HepG2 (cell line): ENCODE measurements at regions not wholly inside any gene's neighbourhood (a gene's known extent, or its start where the extent isn't known, plus 50 kb on each side); places are given as distances from the start of the nearest gene placed in this dataset.

Experiments used
- EED ChIP-seq: sonication (generic); formaldehyde crosslinking; IDR thresholded peaks from 2 replicates; pipeline ENCODE4 v1.5.0; 2020; ENCODE audit warnings: mild to moderate bottlenecking, missing genetic modification reagents
- SCMH1 ChIP-seq: sonication (generic); formaldehyde crosslinking; IDR thresholded peaks from 2 replicates; pipeline ENCODE4 v1.9.0; 2021; ENCODE audit warnings: missing genetic modification reagents, mild to moderate bottlenecking, borderline replicate concordance
- ZNF572 ChIP-seq: sonication (generic); formaldehyde crosslinking; IDR thresholded peaks from 2 replicates; pipeline ENCODE4 v1.5.1; 2020; ENCODE audit warnings: mild to moderate bottlenecking, missing genetic modification reagents
- ZNF878 ChIP-seq: sonication (generic); formaldehyde crosslinking; IDR thresholded peaks from 2 replicates; pipeline ENCODE4 v1.8.1; 2023; ENCODE audit warnings: mild to moderate bottlenecking, missing genetic modification reagents, moderate library complexity
- TF ChIP-seq, protein P1 (sequence below): sonication (generic); formaldehyde crosslinking; IDR thresholded peaks from one replicate; pipeline ENCODE4 v1.5.1; 2020; ENCODE audit warnings: mild to moderate bottlenecking, missing genetic modification reagents; ENCODE audit errors: not compliant biosample characterization
- TF ChIP-seq, protein P2 (sequence below): IDR thresholded peaks from 2 replicates; pipeline ENCODE4 v1.6.1; 2016; ENCODE audit warnings: mild to moderate bottlenecking, missing biosample characterization, missing genetic modification reagents
- TF ChIP-seq, protein P3 (sequence below): IDR thresholded peaks from 2 replicates; pipeline ENCODE4 v1.6.1; 2018; ENCODE audit warnings: missing genetic modification reagents, mild to moderate bottlenecking, missing compliant biosample characterization

DNA sequence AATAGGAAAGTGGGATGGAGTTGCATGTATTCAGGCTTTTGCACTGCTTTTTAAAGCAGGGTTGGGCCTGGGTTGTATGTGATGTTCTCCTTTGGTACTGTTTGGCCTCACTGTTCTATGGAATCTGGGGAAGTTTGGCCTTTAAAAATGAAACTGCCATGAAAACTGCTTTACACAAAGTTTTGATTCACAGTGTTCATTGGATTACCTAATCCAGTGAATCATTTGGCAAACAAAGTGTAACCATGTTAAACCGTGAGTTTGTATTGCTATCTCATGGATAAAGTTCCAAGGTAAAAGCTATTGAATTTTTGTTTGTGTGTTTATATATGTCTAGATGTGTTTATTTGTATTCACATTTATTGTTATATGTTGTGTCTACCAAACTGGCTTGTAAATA is 1658.6 kb downstream of the OLFM4 start (continued):
- TF ChIP-seq ZNF878 = no peak
- TF ChIP-seq, protein P1, sequence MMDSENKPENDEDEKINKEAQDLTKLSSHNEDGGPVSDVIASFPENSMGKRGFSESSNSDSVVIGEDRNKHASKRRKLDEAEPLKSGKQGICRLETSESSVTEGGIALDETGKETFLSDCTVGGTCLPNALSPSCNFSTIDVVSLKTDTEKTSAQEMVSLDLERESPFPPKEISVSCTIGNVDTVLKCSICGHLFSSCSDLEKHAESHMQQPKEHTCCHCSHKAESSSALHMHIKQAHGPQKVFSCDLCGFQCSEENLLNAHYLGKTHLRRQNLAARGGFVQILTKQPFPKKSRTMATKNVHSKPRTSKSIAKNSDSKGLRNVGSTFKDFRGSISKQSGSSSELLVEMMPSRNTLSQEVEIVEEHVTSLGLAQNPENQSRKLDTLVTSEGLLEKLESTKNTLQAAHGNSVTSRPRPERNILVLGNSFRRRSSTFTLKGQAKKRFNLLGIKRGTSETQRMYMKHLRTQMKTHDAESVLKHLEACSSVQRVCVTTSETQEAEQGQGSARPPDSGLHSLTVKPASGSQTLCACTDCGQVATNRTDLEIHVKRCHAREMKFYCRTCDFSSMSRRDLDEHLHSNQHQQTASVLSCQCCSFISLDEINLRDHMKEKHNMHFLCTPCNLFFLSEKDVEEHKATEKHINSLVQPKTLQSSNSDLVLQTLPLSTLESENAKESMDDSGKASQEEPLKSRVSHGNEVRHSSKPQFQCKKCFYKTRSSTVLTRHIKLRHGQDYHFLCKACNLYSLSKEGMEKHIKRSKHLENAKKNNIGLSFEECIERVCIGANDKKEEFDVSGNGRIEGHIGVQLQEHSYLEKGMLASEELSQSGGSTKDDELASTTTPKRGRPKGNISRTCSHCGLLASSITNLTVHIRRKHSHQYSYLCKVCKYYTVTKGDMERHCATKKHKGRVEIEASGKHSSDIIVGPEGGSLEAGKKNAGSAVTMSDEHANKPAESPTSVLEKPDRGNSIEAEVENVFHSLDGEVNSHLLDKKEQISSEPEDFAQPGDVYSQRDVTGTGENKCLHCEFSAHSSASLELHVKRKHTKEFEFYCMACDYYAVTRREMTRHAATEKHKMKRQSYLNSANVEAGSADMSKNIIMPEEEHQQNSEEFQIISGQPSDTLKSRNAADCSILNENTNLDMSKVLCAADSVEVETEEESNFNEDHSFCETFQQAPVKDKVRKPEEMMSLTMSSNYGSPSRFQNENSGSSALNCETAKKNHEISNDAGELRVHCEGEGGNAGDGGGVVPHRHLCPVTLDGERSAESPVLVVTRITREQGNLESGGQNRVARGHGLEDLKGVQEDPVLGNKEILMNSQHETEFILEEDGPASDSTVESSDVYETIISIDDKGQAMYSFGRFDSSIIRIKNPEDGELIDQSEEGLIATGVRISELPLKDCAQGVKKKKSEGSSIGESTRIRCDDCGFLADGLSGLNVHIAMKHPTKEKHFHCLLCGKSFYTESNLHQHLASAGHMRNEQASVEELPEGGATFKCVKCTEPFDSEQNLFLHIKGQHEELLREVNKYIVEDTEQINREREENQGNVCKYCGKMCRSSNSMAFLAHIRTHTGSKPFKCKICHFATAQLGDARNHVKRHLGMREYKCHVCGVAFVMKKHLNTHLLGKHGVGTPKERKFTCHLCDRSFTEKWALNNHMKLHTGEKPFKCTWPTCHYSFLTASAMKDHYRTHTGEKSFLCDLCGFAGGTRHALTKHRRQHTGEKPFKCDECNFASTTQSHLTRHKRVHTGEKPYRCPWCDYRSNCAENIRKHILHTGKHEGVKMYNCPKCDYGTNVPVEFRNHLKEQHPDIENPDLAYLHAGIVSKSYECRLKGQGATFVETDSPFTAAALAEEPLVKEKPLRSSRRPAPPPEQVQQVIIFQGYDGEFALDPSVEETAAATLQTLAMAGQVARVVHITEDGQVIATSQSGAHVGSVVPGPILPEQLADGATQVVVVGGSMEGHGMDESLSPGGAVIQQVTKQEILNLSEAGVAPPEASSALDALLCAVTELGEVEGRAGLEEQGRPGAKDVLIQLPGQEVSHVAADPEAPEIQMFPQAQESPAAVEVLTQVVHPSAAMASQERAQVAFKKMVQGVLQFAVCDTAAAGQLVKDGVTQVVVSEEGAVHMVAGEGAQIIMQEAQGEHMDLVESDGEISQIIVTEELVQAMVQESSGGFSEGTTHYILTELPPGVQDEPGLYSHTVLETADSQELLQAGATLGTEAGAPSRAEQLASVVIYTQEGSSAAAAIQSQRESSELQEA (CRISPR knock-in tag) = no peak
- TF ChIP-seq, protein P2, sequence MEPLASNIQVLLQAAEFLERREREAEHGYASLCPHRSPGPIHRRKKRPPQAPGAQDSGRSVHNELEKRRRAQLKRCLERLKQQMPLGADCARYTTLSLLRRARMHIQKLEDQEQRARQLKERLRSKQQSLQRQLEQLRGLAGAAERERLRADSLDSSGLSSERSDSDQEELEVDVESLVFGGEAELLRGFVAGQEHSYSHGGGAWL (CRISPR knock-in tag) = no peak
- TF ChIP-seq EED = no peak
- TF ChIP-seq, protein P3, sequence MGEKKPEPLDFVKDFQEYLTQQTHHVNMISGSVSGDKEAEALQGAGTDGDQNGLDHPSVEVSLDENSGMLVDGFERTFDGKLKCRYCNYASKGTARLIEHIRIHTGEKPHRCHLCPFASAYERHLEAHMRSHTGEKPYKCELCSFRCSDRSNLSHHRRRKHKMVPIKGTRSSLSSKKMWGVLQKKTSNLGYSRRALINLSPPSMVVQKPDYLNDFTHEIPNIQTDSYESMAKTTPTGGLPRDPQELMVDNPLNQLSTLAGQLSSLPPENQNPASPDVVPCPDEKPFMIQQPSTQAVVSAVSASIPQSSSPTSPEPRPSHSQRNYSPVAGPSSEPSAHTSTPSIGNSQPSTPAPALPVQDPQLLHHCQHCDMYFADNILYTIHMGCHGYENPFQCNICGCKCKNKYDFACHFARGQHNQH (CRISPR knock-in tag) = no peak
- TF ChIP-seq ZNF572 (CRISPR knock-in tag) = no peak
- no peak for TF ChIP-seq SCMH1 (CRISPR knock-in tag)
